ENCODE measurements at regions not wholly inside any gene's neighbourhood (a gene's known extent, or its start where the extent isn't known, plus 50 kb on each side); places are given as distances from the start of the nearest gene placed in this dataset.

DNA sequence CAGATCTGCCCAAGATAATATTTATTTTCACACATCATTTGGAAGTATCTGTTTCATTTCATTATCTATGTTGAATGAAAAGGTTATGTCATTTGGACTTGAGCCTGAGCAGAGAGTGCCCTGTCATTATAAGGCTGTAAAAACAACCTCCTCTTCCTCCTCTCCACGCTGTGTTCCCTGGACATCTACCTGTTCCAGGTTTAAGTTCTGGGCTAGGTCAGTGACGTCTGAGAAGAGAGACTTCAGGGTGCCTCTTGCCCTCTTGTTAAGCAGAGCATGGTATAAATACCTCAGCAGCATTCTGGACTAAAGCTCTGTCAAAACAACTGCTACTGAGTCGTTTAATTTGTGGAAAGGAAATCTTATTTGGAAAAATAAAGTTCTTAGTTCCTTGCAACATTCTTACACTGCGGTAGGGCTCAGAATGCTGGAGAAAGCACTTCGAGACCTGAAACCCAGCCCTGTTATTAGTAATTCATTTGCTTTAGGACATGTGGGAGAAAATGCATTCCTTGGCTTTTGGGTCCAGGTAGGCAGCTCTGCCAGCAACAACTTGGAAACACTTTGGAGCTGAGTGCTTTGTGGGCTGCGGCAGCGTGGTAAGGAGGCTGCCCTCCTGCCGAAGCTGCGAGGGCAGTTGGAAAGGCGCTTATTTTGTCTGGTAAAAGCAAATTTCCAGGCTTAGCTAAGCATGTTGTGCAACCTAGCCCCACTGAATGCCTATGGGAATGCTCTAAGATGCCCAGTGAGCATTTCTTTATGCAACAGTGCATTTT, 91.8 kb upstream of the NEDD4L start:
- TF ChIP-seq POLR2AphosphoS5 (IDR thresholded peaks at IDR 0.05; ENCODE audit: low read depth, low read length): no peak
- TF ChIP-seq, protein P1, sequence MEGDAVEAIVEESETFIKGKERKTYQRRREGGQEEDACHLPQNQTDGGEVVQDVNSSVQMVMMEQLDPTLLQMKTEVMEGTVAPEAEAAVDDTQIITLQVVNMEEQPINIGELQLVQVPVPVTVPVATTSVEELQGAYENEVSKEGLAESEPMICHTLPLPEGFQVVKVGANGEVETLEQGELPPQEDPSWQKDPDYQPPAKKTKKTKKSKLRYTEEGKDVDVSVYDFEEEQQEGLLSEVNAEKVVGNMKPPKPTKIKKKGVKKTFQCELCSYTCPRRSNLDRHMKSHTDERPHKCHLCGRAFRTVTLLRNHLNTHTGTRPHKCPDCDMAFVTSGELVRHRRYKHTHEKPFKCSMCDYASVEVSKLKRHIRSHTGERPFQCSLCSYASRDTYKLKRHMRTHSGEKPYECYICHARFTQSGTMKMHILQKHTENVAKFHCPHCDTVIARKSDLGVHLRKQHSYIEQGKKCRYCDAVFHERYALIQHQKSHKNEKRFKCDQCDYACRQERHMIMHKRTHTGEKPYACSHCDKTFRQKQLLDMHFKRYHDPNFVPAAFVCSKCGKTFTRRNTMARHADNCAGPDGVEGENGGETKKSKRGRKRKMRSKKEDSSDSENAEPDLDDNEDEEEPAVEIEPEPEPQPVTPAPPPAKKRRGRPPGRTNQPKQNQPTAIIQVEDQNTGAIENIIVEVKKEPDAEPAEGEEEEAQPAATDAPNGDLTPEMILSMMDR (IDR thresholded peaks at IDR 0.05): no peak

All from Panc1 (cell line).